ENCODE measurements at regions not wholly inside any gene's neighbourhood (a gene's known extent, or its start where the extent isn't known, plus 50 kb on each side); places are given as distances from the start of the nearest gene placed in this dataset.

GRCh38 chr5:8471581-8471980 is 602.6 kb downstream of the MTRR start:
- FAIRE-seq (no peak), DNase-seq (ENCODE audit: low read depth in 1 of 2, low spot score in 2 of 2) (no peak)
- Histone ChIP-seq H4K8ac (ENCODE audit: extremely low read depth, insufficient read depth, low read length) (no peak overlapping the region), H3K14ac (ENCODE audit: insufficient read length) (no peak overlapping the region), H2AFZ (ENCODE audit: low read length) (no peak overlapping the region), H3K4ac (replicated peaks; ENCODE audit: insufficient read length, low read depth, low read length) (no peak overlapping the region), H3K23ac (ENCODE audit: insufficient read length) (no peak overlapping the region), H3K9ac (replicated peaks in 1 of 4; ENCODE audit: extremely low read depth in 1 of 4, low read depth in 3 of 4, low read length in 3 of 4) (no peak overlapping the region), H3K27ac (ENCODE audit: low read depth, low read length) (no peak overlapping the region), H3K56ac (replicated peaks; ENCODE audit: insufficient read length, low read depth, low read length) (no peak overlapping the region), H2BK5ac (ENCODE audit: low read depth, low read length) (no peak overlapping the region), H2BK120ac (replicated peaks; ENCODE audit: low read depth, low read length) (no peak overlapping the region), H2AK5ac (ENCODE audit: low read depth, low read length) (no peak overlapping the region), H3K18ac (ENCODE audit: extremely low read depth, low read length) (no peak overlapping the region), H3K36me3 (ENCODE audit: control insufficient read depth in 2 of 4, insufficient read depth in 4 of 4, low read length in 3 of 4) (no peaks in the 10 kb centered on the region; a peak in 3 of 8 replicates), H4K91ac (replicated peaks; ENCODE audit: insufficient read length, low read length) (no peak overlapping the region), H4K5ac (ENCODE audit: insufficient read length, low read depth, low read length) (no peak overlapping the region), H3K4me2 (ENCODE audit: insufficient read depth in 1 of 2, low read depth in 2 of 2, low read length in 2 of 2) (no peak overlapping the region), H4K20me1 (replicated peaks in 1 of 2; ENCODE audit: control insufficient read depth in 1 of 2, insufficient read depth in 2 of 2, low read length in 2 of 2) (no peaks in the 10 kb centered on the region), H3K79me1 (ENCODE audit: low read depth, low read length) (no peaks in the 10 kb centered on the region), H3K27me3 (replicated peaks in 1 of 4; ENCODE audit: control insufficient read depth in 3 of 4, extremely low read depth in 1 of 4, insufficient read depth in 3 of 4, low read length in 3 of 4) (no peaks in the 10 kb centered on the region), H2BK12ac (ENCODE audit: low read depth, low read length) (no peak overlapping the region), H3K4me3 (ENCODE audit: extremely low read depth in 1 of 4, insufficient read depth in 2 of 4, low read depth in 3 of 4, low read length in 4 of 4) (no peak overlapping the region), H3K9me3 (ENCODE audit: insufficient read depth in 2 of 2, low read depth in 1 of 2, low read length in 1 of 2) (peaks cover 23 to 24% of the 10 kb centered on the region in 2 experiments), H3K23me2 (ENCODE audit: low read depth, low read length) (no peaks in the 10 kb centered on the region), H2BK15ac (ENCODE audit: low read length) (no peak overlapping the region), H3K4me1 (replicated peaks in 1 of 4; ENCODE audit: control insufficient read depth in 3 of 4, insufficient read depth in 4 of 4, low read length in 3 of 4) (peaks cover 0 to 3% (median 0%) of the 10 kb centered on the region in 4 experiments; a peak in 2 of 7 replicates), H2BK20ac (ENCODE audit: low read length) (no peak overlapping the region), H3K79me2 (ENCODE audit: control insufficient read depth in 1 of 2, insufficient read depth in 2 of 2, low read length in 2 of 2) (no peaks in the 10 kb centered on the region)
- CTCF ChIA-PET (ENCODE audit: partially characterized antibody), result no interaction called here
- POLR2A ChIA-PET (ENCODE audit: partially characterized antibody), result no interaction called here
- WGBS, 2 experiments (ENCODE audit: extremely low coverage in 1 of 2, insufficient coverage in 1 of 2, insufficient read length in 1 of 2, insufficient replicate concordance in 2 of 2, low coverage in 1 of 2, low lambda C conversion rate in 2 of 2, missing lambda C conversion rate in 1 of 2), result 94% methylated on average over 4 of the region's 4 CpGs; no CpG with 5 or more reads in 1 of the 2 experiments
- TF ChIP-seq TCF12 (IDR thresholded peaks at IDR 0.05; ENCODE audit: low read depth, low read length), result no peak
- no peak for TF ChIP-seq SIN3A (conservative IDR thresholded peaks at IDR 0.05 in 1 of 2, IDR thresholded peaks at IDR 0.05 in 1 of 2; ENCODE audit: low read depth in 1 of 2, low read length in 2 of 2)
- TF ChIP-seq SRF (IDR thresholded peaks at IDR 0.05; ENCODE audit: low read depth, low read length), result no peak
- TF ChIP-seq JUND (IDR thresholded peaks at IDR 0.05; ENCODE audit: low read length), result no peak
- TF ChIP-seq SUZ12 (IDR thresholded peaks at IDR 0.05; ENCODE audit: low read length), result no peak
- no peak for TF ChIP-seq EGR1 (IDR thresholded peaks at IDR 0.05; ENCODE audit: borderline replicate concordance, low read depth, low read length)
- no peak for TF ChIP-seq BRCA1 (IDR thresholded peaks at IDR 0.05; ENCODE audit: low read depth, low read length)
- no peak for TF ChIP-seq CBX8 (IDR thresholded peaks at IDR 0.05; ENCODE audit: borderline replicate concordance, low read depth, low read length)

Data from H1 (cell line).